NCI-H2107 treated with DMSO at 0.1 percent for 48 hours (cell line): ENCODE measurements at regions not wholly inside any gene's neighbourhood (a gene's known extent, or its start where the extent isn't known, plus 50 kb on each side); places are given as distances from the start of the nearest gene placed in this dataset.
"Not testable (repeated sequence)": the region's sequence is repeated elsewhere in the genome, so short reads cannot be mapped to it uniquely, and the experiment has no call there.

Experiments
- DNase-seq: peaks from one replicate; lab custom pipeline; 2025; ENCODE audit not compliant: unreplicated experiment; lab: John Stamatoyannopoulos, UW

GRCh38 chr13:89520468-89520867, 1827.0 kb upstream of the MIR17HG start:
- no peak for DNase-seq

DNA sequence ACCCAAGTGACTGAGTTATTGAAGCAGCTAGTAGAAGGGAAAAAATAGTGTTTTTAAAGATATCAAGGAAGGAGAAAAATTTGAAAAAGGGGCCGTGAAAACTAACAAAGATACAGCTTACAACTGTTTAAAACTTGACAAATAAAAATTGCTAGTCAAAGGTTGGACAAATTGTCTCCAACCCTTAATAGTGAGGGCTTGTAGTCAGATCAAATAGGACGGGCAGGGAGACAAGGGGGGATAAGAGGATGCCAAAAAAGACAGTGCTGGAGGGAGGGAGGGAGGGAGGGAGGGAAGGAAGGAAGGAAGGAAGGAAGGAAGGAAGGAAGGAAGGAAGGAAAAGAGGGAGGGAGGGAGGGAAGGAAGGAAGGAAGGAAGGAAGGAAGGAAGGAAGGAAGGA, 1825.8 kb upstream of the MIR17HG start:
- not testable (repeated sequence) for DNase-seq

DNA sequence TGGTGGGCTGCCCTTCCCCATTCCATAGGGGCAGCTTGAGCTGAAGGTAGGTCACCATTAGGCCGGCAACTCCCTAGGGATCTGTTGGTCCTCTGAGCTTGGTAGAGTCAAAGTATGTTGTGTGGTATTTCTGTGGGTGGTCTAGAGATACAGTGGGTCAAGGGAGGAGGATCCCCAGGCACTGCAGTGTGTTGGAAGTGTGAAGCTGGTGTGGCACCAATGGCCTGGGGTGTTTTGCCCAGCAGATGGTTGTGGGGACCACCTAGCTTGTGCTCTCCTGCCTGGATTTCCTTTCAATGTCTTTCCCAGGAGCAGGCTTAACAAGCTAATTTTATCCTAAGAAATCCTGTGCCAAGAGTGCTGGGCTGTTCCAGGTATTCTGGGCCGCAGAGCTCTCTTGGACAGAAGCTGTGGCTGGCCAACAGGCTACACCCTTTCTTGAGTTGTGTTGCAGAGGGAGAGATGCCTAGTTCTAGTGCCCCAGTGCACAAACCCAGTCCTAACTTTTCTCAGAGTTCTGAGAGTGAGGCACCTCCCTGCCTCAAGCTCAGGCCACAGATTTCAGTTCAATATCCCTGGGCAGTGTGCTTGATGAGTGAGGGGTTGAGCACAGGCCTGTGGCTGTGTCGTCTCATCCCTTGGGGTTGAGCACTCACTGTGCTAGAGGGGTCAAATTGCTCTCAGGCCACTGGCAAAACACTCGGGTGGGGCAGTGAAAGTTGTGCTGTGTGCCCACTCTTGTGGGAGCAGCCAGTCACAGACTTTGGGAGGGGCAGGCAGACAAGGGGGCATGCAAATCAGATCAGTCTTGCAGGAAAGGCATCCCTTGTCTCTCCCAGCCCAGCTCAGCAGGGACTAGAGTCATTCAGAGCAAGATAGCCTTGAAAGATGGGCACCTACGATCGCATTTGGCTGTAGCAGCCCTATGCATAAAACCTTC, 1806.1 kb upstream of the MIR17HG start:
- no peak for DNase-seq

GRCh38 chr13:89550938-89551337, 1796.5 kb upstream of the MIR17HG start:
- no peak for DNase-seq

- no peak for DNase-seq
These were observed 1792.7 kb upstream of the MIR17HG start for GRCh38 chr13:89554801-89555200.

- DNase-seq: no peak
These were observed 1781.9 kb upstream of the MIR17HG start for GRCh38 chr13:89565476-89566100.

DNA sequence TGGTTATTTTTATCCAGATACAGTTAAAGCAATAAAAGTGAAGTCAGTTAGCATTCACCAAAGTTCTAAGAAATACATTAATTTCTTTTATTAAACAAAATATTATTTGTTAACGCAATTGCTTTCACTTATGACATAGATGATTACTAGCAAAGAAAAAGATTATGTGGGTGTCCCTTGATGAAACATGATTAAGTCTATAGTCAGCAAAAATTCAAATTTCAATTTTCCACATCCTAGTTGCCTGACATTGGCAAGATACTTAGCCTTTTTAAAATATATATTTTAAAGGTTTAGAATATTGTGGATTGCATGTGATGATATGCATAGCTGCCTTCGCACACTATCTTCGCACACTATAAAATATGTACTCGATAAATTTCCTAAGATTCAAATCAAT, 1780.5 kb upstream of the MIR17HG start:
- no peak for DNase-seq

- no peak for DNase-seq
These were observed 1779.2 kb upstream of the MIR17HG start for GRCh38 chr13:89568276-89568675.

DNA sequence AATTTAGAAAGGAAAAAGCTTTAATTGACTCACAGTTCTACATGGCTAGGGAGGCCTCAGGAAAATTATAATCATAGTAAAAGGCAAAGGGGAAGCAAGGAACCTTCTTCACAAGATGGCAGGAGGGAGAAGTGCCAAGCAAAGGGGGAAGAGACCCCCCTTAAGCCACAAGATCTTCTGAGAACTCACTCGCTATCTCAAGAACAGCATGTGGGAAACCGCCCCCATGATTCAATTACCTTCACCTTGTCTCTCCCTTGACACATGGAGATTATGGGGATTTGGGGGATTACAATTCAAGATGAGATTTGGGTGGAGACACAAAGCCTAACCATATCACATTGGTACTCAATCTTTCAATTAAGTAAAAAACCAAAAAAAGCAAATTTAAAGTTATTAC, 1778.7 kb upstream of the MIR17HG start:
- no peak for DNase-seq

- no peak for DNase-seq
These were observed 1775.8 kb upstream of the MIR17HG start for GRCh38 chr13:89571676-89572075.

- DNase-seq: no peak
These were observed 1773.4 kb upstream of the MIR17HG start for GRCh38 chr13:89574077-89574476.

DNA sequence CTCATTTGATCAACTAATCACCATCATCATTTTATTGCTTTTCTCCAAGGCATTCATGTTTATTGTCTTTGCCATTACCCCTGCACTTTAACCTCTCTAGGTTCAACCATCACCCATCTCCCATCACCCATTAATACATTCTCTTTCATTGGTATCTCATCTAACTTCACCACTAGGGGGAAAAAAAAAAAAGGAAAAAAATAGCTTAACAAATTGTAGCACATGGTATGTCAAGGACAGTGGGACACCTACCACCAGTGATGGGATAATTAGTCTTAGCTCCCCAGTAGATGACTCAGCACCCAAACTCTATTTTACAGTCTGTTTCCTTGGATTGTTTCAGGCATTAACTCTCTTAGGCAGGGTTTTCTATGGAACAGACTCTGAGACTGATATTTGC, 1770.2 kb upstream of the MIR17HG start:
- DNase-seq: no peak

GRCh38 chr13:89584058-89584620, 1763.3 kb upstream of the MIR17HG start:
- DNase-seq: no peak

GRCh38 chr13:89602655-89603054, 1744.8 kb upstream of the MIR17HG start:
- DNase-seq: no peak

DNA sequence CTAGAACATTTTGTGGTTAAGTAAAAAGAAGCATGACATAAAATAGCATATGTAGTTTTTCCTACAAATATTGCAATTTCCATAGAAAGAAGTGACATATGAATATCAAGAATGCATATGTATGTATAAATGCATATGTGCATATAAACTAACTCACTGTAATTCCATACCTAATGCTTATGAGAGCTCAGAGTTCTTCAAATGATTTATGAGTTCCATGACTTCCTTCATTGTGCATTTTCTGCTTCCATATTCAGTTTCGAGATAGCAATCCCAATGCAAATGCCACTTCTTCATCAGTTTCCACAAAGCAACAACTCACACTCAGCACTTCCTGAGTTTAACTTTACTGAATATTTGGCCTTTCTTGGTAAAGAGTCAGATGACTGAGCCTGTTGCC, 1744.3 kb upstream of the MIR17HG start:
- DNase-seq: no peak

- no peak for DNase-seq
These were observed 1738.2 kb upstream of the MIR17HG start for GRCh38 chr13:89609318-89609717.

DNA sequence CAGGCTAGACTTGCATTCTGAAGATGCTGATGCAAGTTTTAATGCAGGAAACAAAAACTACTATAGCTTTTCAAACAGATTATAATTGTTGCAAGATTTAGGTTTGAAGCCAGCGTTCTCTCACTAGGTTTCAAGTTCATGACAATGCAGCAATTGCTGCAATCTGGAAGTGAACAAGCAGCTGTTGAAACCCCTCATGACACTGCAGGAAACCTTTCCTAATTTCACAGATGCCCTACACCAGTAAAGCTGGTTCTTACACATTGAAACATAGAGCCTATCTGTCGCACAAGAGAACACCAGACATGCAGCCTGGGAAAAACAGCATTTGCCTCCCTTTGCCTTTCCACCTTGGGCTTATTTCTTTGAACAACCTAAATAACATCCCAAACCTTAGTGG, 1737.2 kb upstream of the MIR17HG start:
- DNase-seq: no peak

DNA sequence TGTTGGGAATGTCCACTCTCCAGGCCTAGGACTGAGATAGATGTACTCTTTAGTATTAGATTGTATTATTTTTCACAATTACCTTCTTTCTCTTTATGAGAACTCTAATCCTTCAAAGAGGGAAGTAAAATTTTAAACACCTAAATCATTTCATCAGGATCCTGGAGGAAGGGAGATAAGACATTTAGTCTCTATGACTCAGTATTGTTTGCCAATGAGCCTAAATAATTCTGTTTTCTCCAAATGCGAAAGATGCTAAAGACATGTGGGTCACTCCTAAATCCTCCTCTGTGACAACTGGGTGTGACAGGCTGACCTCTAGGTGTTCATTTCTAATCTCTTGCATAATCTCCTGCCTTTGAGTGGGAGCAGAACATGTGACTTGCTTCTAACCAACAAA, 1736.6 kb upstream of the MIR17HG start:
- no peak for DNase-seq

GRCh38 chr13:89627996-89628395, 1719.5 kb upstream of the MIR17HG start:
- no peak for DNase-seq

- DNase-seq: no peak
These were observed 1718.9 kb upstream of the MIR17HG start for GRCh38 chr13:89628567-89628966.

DNA sequence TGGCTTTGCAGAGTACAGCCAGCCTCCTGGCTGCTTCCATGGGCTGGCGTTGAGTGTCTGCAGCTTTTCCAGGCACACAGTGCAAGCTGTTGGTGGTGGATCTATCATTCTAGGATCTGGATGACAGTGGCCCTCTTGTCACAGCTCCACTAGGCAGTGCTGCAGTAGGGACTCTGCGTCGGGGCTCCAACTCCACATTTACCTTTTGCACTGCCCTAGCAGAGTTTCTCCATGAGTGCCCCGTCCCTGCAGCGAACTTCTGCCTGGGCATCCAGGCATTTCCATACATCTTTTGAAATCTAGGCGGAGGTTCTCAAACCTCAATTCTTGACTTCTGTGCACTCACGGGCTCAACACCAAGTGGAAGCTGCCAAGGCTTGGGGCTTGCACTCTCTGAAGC, 1697.3 kb upstream of the MIR17HG start:
- no peak for DNase-seq

- DNase-seq: no peak
These were observed 1686.7 kb upstream of the MIR17HG start for GRCh38 chr13:89660752-89661151.
